Ovary (tissue), 3 donors: ENCODE measurements at regions not wholly inside any gene's neighbourhood (a gene's known extent, or its start where the extent isn't known, plus 50 kb on each side); places are given as distances from the start of the nearest gene placed in this dataset.

Source experiments
- CTCF ChIP-seq, 3 donors: fragments of 450-650 bp in 2 of 3; fragments of 200-600 bp in 1 of 3; IDR thresholded peaks; one replicate each; pipeline versions ENCODE4 v1.5.1 to v1.8.0; 2016 to 2022; ENCODE audit warnings: antibody characterized with exemption in 3 of 3, mild to moderate bottlenecking in 1 of 3
- EP300 ChIP-seq: sonication (generic); formaldehyde crosslinking; IDR thresholded peaks from one replicate; pipeline ENCODE4 v1.6.1; 2017; ENCODE audit warnings: antibody characterized with exemption
- donor health status: DM: no; HTN: no; CAD: no.

- TF ChIP-seq CTCF (IDR thresholded peaks at IDR 0.05) (no peak), EP300 (no peak)
Observed at GRCh38 chr9:22954964-22955363, 508.3 kb downstream of the DMRTA1 start.
